ENCODE measurements at regions not wholly inside any gene's neighbourhood (a gene's known extent, or its start where the extent isn't known, plus 50 kb on each side); places are given as distances from the start of the nearest gene placed in this dataset.

GRCh38 chr22:48539261-48539660 lies 1288.4 kb downstream of the BRD1 start:
- TF ChIP-seq CTCF (conservative IDR thresholded peaks at IDR 0.05; ENCODE audit: low read length) (no peak), EZH2phosphoT487 (IDR thresholded peaks at IDR 0.05; ENCODE audit: borderline replicate concordance) (no peak)
